ENCODE measurements at regions not wholly inside any gene's neighbourhood (a gene's known extent, or its start where the extent isn't known, plus 50 kb on each side); places are given as distances from the start of the nearest gene placed in this dataset.

GRCh38 chr6:156676721-156677120, 100.5 kb upstream of the ARID1B start:
- TF ChIP-seq EZH2 (IDR thresholded peaks at IDR 0.05) (no peak), RAD21 (IDR thresholded peaks at IDR 0.05; ENCODE audit: low read depth) (no peak), POLR2A (IDR thresholded peaks at IDR 0.05; ENCODE audit: borderline replicate concordance, extremely low read depth, insufficient read depth, insufficient read length) (no peak), MAX (IDR thresholded peaks at IDR 0.05) (no peak), CTCF (IDR thresholded peaks at IDR 0.05 in 2 of 3, conservative IDR thresholded peaks at IDR 0.05 in 1 of 3; ENCODE audit: borderline replicate concordance in 1 of 3, insufficient read depth in 1 of 3, low read depth in 2 of 3, low read length in 2 of 3) (no peak), SIN3A (IDR thresholded peaks at IDR 0.05; ENCODE audit: low read depth) (no peak), EZH2phosphoT487 (IDR thresholded peaks at IDR 0.05; ENCODE audit: borderline replicate concordance) (no peak)
